Transverse colon (tissue), 4 donors: ENCODE measurements at regions not wholly inside any gene's neighbourhood (a gene's known extent, or its start where the extent isn't known, plus 50 kb on each side); places are given as distances from the start of the nearest gene placed in this dataset.

ENCODE experiments used
- DNase-seq: peaks from one replicate; pipeline ENCODE4 v3.0.0-alpha.2; 2019
- H3K27ac ChIP-seq, 4 donors: fragments of 200-600 bp; sonication (generic); 2 replicates each; pipeline ENCODE4 v1.5.1; 2016 to 2018; ENCODE audit warnings: inconsistent platforms in 4 of 4
- H3K27me3 ChIP-seq: fragments of 200-600 bp; sonication (generic); 2 replicates; pipeline ENCODE4 v1.5.1; 2017; ENCODE audit warnings: inconsistent platforms
- H3K36me3 ChIP-seq, 4 donors: fragments of 200-600 bp; sonication (generic); 2 replicates each; pipeline ENCODE4 v1.5.1; 2017 to 2019; ENCODE audit warnings: inconsistent platforms in 4 of 4
- H3K4me1 ChIP-seq, 4 donors: fragments of 200-600 bp; sonication (generic); 2 replicates each; pipeline ENCODE4 v1.5.1; 2017 to 2020; ENCODE audit warnings: inconsistent platforms in 4 of 4
- H3K4me3 ChIP-seq, 4 donors: fragments of 200-600 bp; sonication (generic); 1 replicate in 1 of 4; 2 replicates in 3 of 4; pipeline versions ENCODE4 v1.5.1 to v1.6.1; 2017 to 2019; ENCODE audit warnings: inconsistent platforms in 4 of 4
- H3K9me3 ChIP-seq, 2 donors: fragments of 200-600 bp; sonication (generic); 2 replicates each; pipeline ENCODE4 v1.5.1; 2017 to 2019; ENCODE audit warnings: inconsistent platforms in 2 of 2
- CTCF ChIP-seq, 5 experiments: fragments of 200-600 bp in 3 of 5; fragments of 450-650 bp in 2 of 5; sonication (generic) in 3 of 5; IDR thresholded peaks; 1 replicate in 2 of 5; 2 replicates in 3 of 5; pipeline ENCODE4 v1.5.1; 2016 to 2017; ENCODE audit warnings: antibody characterized with exemption in 5 of 5, inconsistent platforms in 3 of 5, mild to moderate bottlenecking in 2 of 5, moderate library complexity in 1 of 5
- EP300 ChIP-seq: sonication (generic); formaldehyde crosslinking; IDR thresholded peaks from one replicate; pipeline ENCODE4 v1.6.1; 2017; ENCODE audit warnings: antibody characterized with exemption, low read depth
- POLR2A ChIP-seq: fragments of 450-650 bp; IDR thresholded peaks from one replicate; pipeline ENCODE4 v1.6.1; 2016; ENCODE audit warnings: antibody characterized with exemption, mild to moderate bottlenecking, moderate library complexity
- POLR2AphosphoS5 ChIP-seq, 3 donors: sonication (generic); formaldehyde crosslinking; IDR thresholded peaks; one replicate each; pipeline ENCODE4 v1.6.1; 2016; ENCODE audit warnings: antibody characterized with exemption in 3 of 3
- WGBS, 2 donors: methylation state at CpG; one replicate each; pipeline ENCODE4 v1.1.5; 2018; ENCODE audit warnings: low coverage in 1 of 2; 5-methylcytosine and 5-hydroxymethylcytosine counted together
- in situ Hi-C, 4 donors: fragments of 200-750 bp; cut with MboI; loops; one replicate each; pipeline versions ENCODE4 v1.15.0 to v1.15.1; 2017; ENCODE audit warnings: low sequenced_read_pairs in 3 of 4, low pct_ligation_motif_present in 1 of 4, low pct_unique_long_range_greater_than_20kb in 1 of 4
- intact Hi-C: fragments of 100-400 bp; cut with DNase I; formaldehyde crosslinking; loops from one replicate; pipeline ENCODE4 v1.15.1; 2023; ENCODE audit warnings: low total_unique reads

GRCh38 chr11:116217441-116217840 is 555.3 kb downstream of the BUD13 start:
- no peaks in the 10 kb centered on the region for H3K36me3 ChIP-seq
- no peak overlapping the region for H3K4me3 ChIP-seq
- no peak for DNase-seq
- 86 to 100% methylated on average over 1 of the region's 1 CpG for WGBS, 2 donors
- intact Hi-C loops (loop anchor here (5.0 kb wide), 1 partner anchor 60 kb away; no protein-coding TSS in a partner anchor), in situ Hi-C loops (loop anchor here in 1 of 4 donors (25.0 kb wide), 2 partner anchors 470 to 880 kb away; no protein-coding TSS in a partner anchor)
- H3K27ac ChIP-seq: no peak overlapping the region
- no peak for TF ChIP-seq EP300
- no peaks in the 10 kb centered on the region for H3K27me3 ChIP-seq
- no peaks in the 10 kb centered on the region for H3K9me3 ChIP-seq
- H3K4me1 ChIP-seq: no peaks in the 10 kb centered on the region

- intact Hi-C loops: loop anchor here (5.0 kb wide), 1 partner anchor 60 kb away; no protein-coding TSS in a partner anchor
- Histone ChIP-seq H3K4me1 (no peaks in the 10 kb centered on the region), H3K36me3 (no peaks in the 10 kb centered on the region), H3K4me3 (no peak overlapping the region), H3K9me3 (no peaks in the 10 kb centered on the region), H3K27me3 (no peaks in the 10 kb centered on the region), H3K27ac (no peak overlapping the region)
- 55% methylated on average over 6 of the region's 6 CpGs; no CpG with 5 or more reads in 1 of the 2 donors for WGBS, 2 donors
- in situ Hi-C loops: loop anchor here in 1 of 4 donors (25.0 kb wide), 2 partner anchors 470 to 880 kb away; no protein-coding TSS in a partner anchor
- DNase-seq: peak; percentile 34
- TF ChIP-seq POLR2A (no peak), CTCF (IDR thresholded peaks at IDR 0.05) (peak; percentile 39 to 70 (median 45))
These were observed 555.8 kb downstream of the BUD13 start for GRCh38 chr11:116217006-116217405.

- Histone ChIP-seq H3K9me3 (no peaks in the 10 kb centered on the region), H3K4me3 (no peak overlapping the region), H3K27me3 (no peaks in the 10 kb centered on the region), H3K36me3 (no peaks in the 10 kb centered on the region), H3K27ac (no peak overlapping the region), H3K4me1 (no peaks in the 10 kb centered on the region)
- TF ChIP-seq POLR2AphosphoS5 (IDR thresholded peaks at IDR 0.05): no peak
- TF ChIP-seq CTCF (IDR thresholded peaks at IDR 0.05): peak in 1 of 5 experiments; percentile 3
- TF ChIP-seq POLR2A: no peak
- no peak for TF ChIP-seq EP300
- in situ Hi-C loops: loop anchor here in 1 of 4 donors (25.0 kb wide), 2 partner anchors 472 to 878 kb away; no protein-coding TSS in a partner anchor
- intact Hi-C loops: loop anchor here (5.0 kb wide), 1 partner anchor 62 kb away; no protein-coding TSS in a partner anchor
- WGBS, 2 donors: 85 to 100% methylated on average over 1 to 4 of the region's 4 CpGs
- no peak for DNase-seq
These were observed 557.2 kb downstream of the BUD13 start for GRCh38 chr11:116215471-116216113.

GRCh38 chr11:116211147-116211546 is 561.6 kb downstream of the BUD13 start:
- in situ Hi-C loops: loop anchor here in 1 of 4 donors (25.0 kb wide), 2 partner anchors 476 to 874 kb away; no protein-coding TSS in a partner anchor

More at GRCh38 chr11:116211147-116211546, 561.6 kb downstream of the BUD13 start:
- H3K4me3 ChIP-seq: no peak overlapping the region
- WGBS, 2 donors: 33 to 45% methylated on average over 2 to 6 of the region's 6 CpGs
- H3K27me3 ChIP-seq: no peaks in the 10 kb centered on the region
- H3K36me3 ChIP-seq: no peaks in the 10 kb centered on the region
- intact Hi-C loops: no loop called here
- peak; percentile 24 for DNase-seq
- no peak overlapping the region for H3K27ac ChIP-seq
- no peak for TF ChIP-seq POLR2AphosphoS5 (IDR thresholded peaks at IDR 0.05)
- TF ChIP-seq CTCF (IDR thresholded peaks at IDR 0.05): no peak
- no peak for TF ChIP-seq EP300
- TF ChIP-seq POLR2A: no peak
- H3K9me3 ChIP-seq: no peaks in the 10 kb centered on the region
- no peaks in the 10 kb centered on the region for H3K4me1 ChIP-seq
